22Rv1 (cell line): ENCODE measurements at regions not wholly inside any gene's neighbourhood (a gene's known extent, or its start where the extent isn't known, plus 50 kb on each side); places are given as distances from the start of the nearest gene placed in this dataset.

Experiments
- CTCF ChIP-seq: fragments of 450-650 bp; IDR thresholded peaks from 2 replicates; pipeline ENCODE4 v1.5.1; 2017; ENCODE audit warnings: mild to moderate bottlenecking
- ZFX ChIP-seq: fragments of 450-650 bp; IDR thresholded peaks from 2 replicates; pipeline ENCODE4 v1.6.1; 2017; ENCODE audit warnings: antibody characterized with exemption, borderline replicate concordance

GRCh38 chr4:153934688-153935017 lies 145.8 kb upstream of the SFRP2 start:
- no peak for TF ChIP-seq CTCF
- no peak for TF ChIP-seq ZFX
